Thoracic aorta (tissue), 2 donors: ENCODE measurements at regions not wholly inside any gene's neighbourhood (a gene's known extent, or its start where the extent isn't known, plus 50 kb on each side); places are given as distances from the start of the nearest gene placed in this dataset.

ENCODE experiments used
- ATAC-seq: fragments of 150-250 bp; one replicate; pipeline ENCODE4 v1.8.0; 2017; ENCODE audit warnings: low read depth; ENCODE audit not compliant: insufficient number of reproducible peaks, low FRiP score
- DNase-seq: peaks from one replicate; pipeline ENCODE4 v3.0.0-alpha.2; 2020; ENCODE audit warnings: low spot score
- H3K27ac ChIP-seq, 2 donors: fragments of 200-600 bp; sonication (generic); 1 replicate in 1 of 2; 2 replicates in 1 of 2; pipeline ENCODE4 v1.5.1; 2016; ENCODE audit warnings: mild to moderate bottlenecking in 2 of 2, moderate library complexity in 2 of 2
- H3K27me3 ChIP-seq: fragments of 200-600 bp; sonication (generic); replicated peaks from 2 replicates; pipeline ENCODE4 v1.6.0; 2016; ENCODE audit warnings: mild to moderate bottlenecking; ENCODE audit not compliant: insufficient read depth
- H3K36me3 ChIP-seq: fragments of 200-600 bp; sonication (generic); one replicate; pipeline ENCODE4 v1.5.1; 2016
- H3K4me1 ChIP-seq, 2 donors: fragments of 200-600 bp; sonication (generic); 1 replicate in 1 of 2; 2 replicates in 1 of 2; pipeline versions ENCODE4 v1.5.1 to v1.6.0; 2016; ENCODE audit warnings: low read depth in 2 of 2, mild to moderate bottlenecking in 1 of 2; ENCODE audit not compliant: control insufficient read depth in 1 of 2
- H3K4me3 ChIP-seq: fragments of 200-600 bp; sonication (generic); 2 replicates; pipeline ENCODE4 v1.5.1; 2016; ENCODE audit warnings: mild to moderate bottlenecking
- H3K9me3 ChIP-seq: fragments of 200-600 bp; sonication (generic); 2 replicates; pipeline ENCODE4 v1.5.1; 2016
- TF ChIP-seq, protein P1 (sequence below): fragments of 200-600 bp; sonication (generic); IDR thresholded peaks from one replicate; pipeline ENCODE4 v1.5.1; 2019; ENCODE audit warnings: antibody characterized with exemption

DNA sequence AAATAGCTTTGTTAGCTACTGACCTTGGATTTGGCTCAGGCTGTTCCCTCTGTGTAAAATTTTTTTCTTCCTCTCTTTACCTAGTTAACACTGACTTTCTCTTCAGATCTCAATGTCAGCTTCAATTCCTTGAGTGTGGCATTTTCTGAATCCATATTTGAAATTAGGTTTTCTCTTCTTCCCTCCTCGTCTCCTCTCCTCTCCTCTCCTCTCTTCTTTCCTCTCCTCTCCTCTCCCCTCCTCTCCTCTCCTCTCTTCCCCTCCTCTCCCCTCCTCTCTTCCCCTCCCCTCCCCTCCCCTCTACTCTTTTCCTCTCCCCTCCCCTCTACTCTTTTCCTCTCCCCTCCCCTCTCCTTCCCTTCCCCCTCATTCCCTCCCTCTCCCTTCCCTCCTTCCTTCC, 453.3 kb downstream of the BMP2 start:
- Histone ChIP-seq H3K9me3 (no peaks in the 10 kb centered on the region), H3K27me3 (no peaks in the 10 kb centered on the region), H3K4me1 (no peaks in the 10 kb centered on the region), H3K4me3 (no peak overlapping the region), H3K27ac (no peak overlapping the region), H3K36me3 (no peaks in the 10 kb centered on the region)
- ATAC-seq (no peak), DNase-seq (no peak)
- TF ChIP-seq, protein P1, sequence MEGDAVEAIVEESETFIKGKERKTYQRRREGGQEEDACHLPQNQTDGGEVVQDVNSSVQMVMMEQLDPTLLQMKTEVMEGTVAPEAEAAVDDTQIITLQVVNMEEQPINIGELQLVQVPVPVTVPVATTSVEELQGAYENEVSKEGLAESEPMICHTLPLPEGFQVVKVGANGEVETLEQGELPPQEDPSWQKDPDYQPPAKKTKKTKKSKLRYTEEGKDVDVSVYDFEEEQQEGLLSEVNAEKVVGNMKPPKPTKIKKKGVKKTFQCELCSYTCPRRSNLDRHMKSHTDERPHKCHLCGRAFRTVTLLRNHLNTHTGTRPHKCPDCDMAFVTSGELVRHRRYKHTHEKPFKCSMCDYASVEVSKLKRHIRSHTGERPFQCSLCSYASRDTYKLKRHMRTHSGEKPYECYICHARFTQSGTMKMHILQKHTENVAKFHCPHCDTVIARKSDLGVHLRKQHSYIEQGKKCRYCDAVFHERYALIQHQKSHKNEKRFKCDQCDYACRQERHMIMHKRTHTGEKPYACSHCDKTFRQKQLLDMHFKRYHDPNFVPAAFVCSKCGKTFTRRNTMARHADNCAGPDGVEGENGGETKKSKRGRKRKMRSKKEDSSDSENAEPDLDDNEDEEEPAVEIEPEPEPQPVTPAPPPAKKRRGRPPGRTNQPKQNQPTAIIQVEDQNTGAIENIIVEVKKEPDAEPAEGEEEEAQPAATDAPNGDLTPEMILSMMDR, result no peak

GRCh38 chr20:7226156-7226555, 458.7 kb downstream of the BMP2 start:
- ATAC-seq, result no peak

DNA sequence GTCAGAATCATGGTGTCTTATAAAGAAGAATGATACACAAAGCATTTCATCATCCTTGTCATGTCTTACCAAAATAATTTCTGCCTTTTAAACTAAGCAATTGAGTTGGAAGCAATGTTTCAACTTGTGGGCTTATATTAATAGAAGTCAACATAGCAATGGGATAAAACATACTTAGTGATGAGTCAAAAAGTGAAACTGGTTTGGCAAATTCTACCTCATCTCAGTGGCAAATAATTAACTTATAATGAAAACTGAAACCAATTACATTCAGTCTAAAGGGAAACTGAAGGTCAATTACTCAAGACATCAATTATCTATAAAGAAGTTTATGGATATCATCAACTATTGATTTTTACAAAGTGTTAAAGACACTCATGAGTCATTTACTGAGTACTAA, 463.8 kb downstream of the BMP2 start:
- DNase-seq (no peak), ATAC-seq (no peak)
- TF ChIP-seq, protein P1, result no peak
- H3K4me1 ChIP-seq, result no peaks in the 10 kb centered on the region
- no peak overlapping the region for H3K27ac ChIP-seq
- no peak overlapping the region for H3K4me3 ChIP-seq
- H3K27me3 ChIP-seq, result no peaks in the 10 kb centered on the region
- H3K36me3 ChIP-seq, result no peaks in the 10 kb centered on the region
- no peaks in the 10 kb centered on the region for H3K9me3 ChIP-seq

More at GRCh38 chr20:7226156-7226555, 458.7 kb downstream of the BMP2 start:
- no peaks in the 10 kb centered on the region for H3K36me3 ChIP-seq
- H3K4me3 ChIP-seq, result no peak overlapping the region
- no peaks in the 10 kb centered on the region for H3K27me3 ChIP-seq
- H3K9me3 ChIP-seq, result no peaks in the 10 kb centered on the region
- no peaks in the 10 kb centered on the region for H3K4me1 ChIP-seq
- TF ChIP-seq, protein P1, result no peak
- no peak for DNase-seq
- H3K27ac ChIP-seq, result no peak overlapping the region

- no peak overlapping the region for H3K4me3 ChIP-seq
Measured at GRCh38 chr20:7232796-7233195, 465.3 kb downstream of the BMP2 start.

GRCh38 chr20:7237251-7237650, 469.8 kb downstream of the BMP2 start:
- Histone ChIP-seq H3K4me1 (no peaks in the 10 kb centered on the region), H3K27ac (no peak overlapping the region), H3K36me3 (no peaks in the 10 kb centered on the region), H3K9me3 (no peaks in the 10 kb centered on the region), H3K27me3 (no peaks in the 10 kb centered on the region), H3K4me3 (no peak overlapping the region)
- TF ChIP-seq, protein P1, result no peak
- no peak for ATAC-seq
- DNase-seq, result no peak

More at GRCh38 chr20:7232796-7233195, 465.3 kb downstream of the BMP2 start:
- H3K27ac ChIP-seq, result no peak overlapping the region
- no peaks in the 10 kb centered on the region for H3K9me3 ChIP-seq
- H3K4me1 ChIP-seq, result no peaks in the 10 kb centered on the region
- TF ChIP-seq, protein P1, result no peak
- DNase-seq (no peak), ATAC-seq (no peak)
- no peaks in the 10 kb centered on the region for H3K27me3 ChIP-seq
- no peaks in the 10 kb centered on the region for H3K36me3 ChIP-seq
